ENCODE measurements at regions not wholly inside any gene's neighbourhood (a gene's known extent, or its start where the extent isn't known, plus 50 kb on each side); places are given as distances from the start of the nearest gene placed in this dataset.
"Not testable (repeated sequence)": the region's sequence is repeated elsewhere in the genome, so short reads cannot be mapped to it uniquely, and the experiment has no call there.

GRCh38 chr6:88426005-88426404 lies 259.9 kb upstream of the CNR1 start:
- no peaks in the 10 kb centered on the region for H3K79me2 ChIP-seq (ENCODE audit: control insufficient read depth, insufficient read depth, low read length)
- no peaks in the 10 kb centered on the region for H3K36me3 ChIP-seq (ENCODE audit: control insufficient read depth in 2 of 2, insufficient read depth in 2 of 2, low read length in 1 of 2)
- H2AFZ ChIP-seq (ENCODE audit: control insufficient read depth, low read depth, low read length), result no peak overlapping the region
- ATAC-seq (no peak), FAIRE-seq (no peak), DNase-seq (ENCODE audit: low read depth, low spot score) (no peak)
- no peak overlapping the region for H3K9ac ChIP-seq (ENCODE audit: control insufficient read depth, insufficient read depth, low read length)
- ChIA-PET SMC1A (ENCODE audit: uncharacterized antibody, unreplicated experiment) (interaction anchor here (1.4 kb wide), 1 partner anchor 36 kb away, joined by 3 read pairs; no protein-coding TSS in a partner anchor), RAD21 (ENCODE audit: unreplicated experiment) (no interaction called here), POLR2A (no interaction called here), CTCF (no interaction called here)
- no TSS peak for BruUV-seq (replicated peaks)
- H3K4me1 ChIP-seq (ENCODE audit: control insufficient read depth, insufficient read depth, low read length), result no peaks in the 10 kb centered on the region; the same call in 1 of the 2 replicates
- in situ Hi-C loops (cut with MboI), result no loop called here
- TF ChIP-seq ATF7 (IDR thresholded peaks at IDR 0.05; ENCODE audit: low read depth) (no peak), TAF1 (IDR thresholded peaks at IDR 0.05; ENCODE audit: borderline replicate concordance, low read depth, low read length) (no peak), GABPA (IDR thresholded peaks at IDR 0.05; ENCODE audit: low read depth) (no peak), NBN (IDR thresholded peaks at IDR 0.05) (no peak), BRCA1 (IDR thresholded peaks at IDR 0.05; ENCODE audit: low read depth, low read length) (no peak)
- intact Hi-C loops (cut with micrococcal nuclease; ENCODE audit: unreplicated experiment), result no loop called here
- no peaks in the 10 kb centered on the region for H4K20me1 ChIP-seq (ENCODE audit: control insufficient read depth, insufficient read depth)
- WGBS (ENCODE audit: insufficient coverage, insufficient replicate concordance, low lambda C conversion rate, missing lambda C conversion rate), result 97% methylated on average over 2 of the region's 2 CpGs
- H3K4me2 ChIP-seq (ENCODE audit: control insufficient read depth, insufficient read depth), result no peak overlapping the region
- no peak overlapping the region for H3K4me3 ChIP-seq
- no peaks in the 10 kb centered on the region for H3K9me3 ChIP-seq (replicated peaks; ENCODE audit: control insufficient read depth, insufficient read depth, low read length)
- H3K27ac ChIP-seq (ENCODE audit: control insufficient read depth, insufficient read depth), result no peak overlapping the region
- H3K27me3 ChIP-seq (replicated peaks in 1 of 2; ENCODE audit: control insufficient read depth in 2 of 2, insufficient read depth in 2 of 2, low read length in 1 of 2), result no peaks in the 10 kb centered on the region

- H3K4me2 ChIP-seq (ENCODE audit: control insufficient read depth, insufficient read depth), result no peak overlapping the region
- RAD21 ChIA-PET (ENCODE audit: unreplicated experiment), result no interaction called here
- CTCF ChIA-PET, result no interaction called here
- BruUV-seq (replicated peaks), result no TSS peak
- H3K4me3 ChIP-seq, result no peak overlapping the region
- no peak overlapping the region for H3K9ac ChIP-seq (ENCODE audit: control insufficient read depth, insufficient read depth, low read length)
- 61% methylated on average over 7 of the region's 8 CpGs for WGBS (ENCODE audit: insufficient coverage, insufficient replicate concordance, low lambda C conversion rate, missing lambda C conversion rate)
- H3K4me1 ChIP-seq (ENCODE audit: control insufficient read depth, insufficient read depth, low read length), result no peaks in the 10 kb centered on the region
- H3K27ac ChIP-seq (ENCODE audit: control insufficient read depth, insufficient read depth), result no peak overlapping the region
- ATAC-seq (no peak), DNase-seq (ENCODE audit: low read depth, low spot score) (no peak), FAIRE-seq (no peak)
- in situ Hi-C loops (cut with MboI), result no loop called here
- no peaks in the 10 kb centered on the region for H4K20me1 ChIP-seq (ENCODE audit: control insufficient read depth, insufficient read depth)
- no peaks in the 10 kb centered on the region for H3K9me3 ChIP-seq (replicated peaks; ENCODE audit: control insufficient read depth, insufficient read depth, low read length)
- H2AFZ ChIP-seq (ENCODE audit: control insufficient read depth, low read depth, low read length), result no peak overlapping the region
- H3K27me3 ChIP-seq (replicated peaks in 1 of 2; ENCODE audit: control insufficient read depth in 2 of 2, insufficient read depth in 2 of 2, low read length in 1 of 2), result no peaks in the 10 kb centered on the region
- no peaks in the 10 kb centered on the region for H3K79me2 ChIP-seq (ENCODE audit: control insufficient read depth, insufficient read depth, low read length)
- TF ChIP-seq CEBPZ (IDR thresholded peaks at IDR 0.05; ENCODE audit: low read depth, low read length) (no peak), CBFB (IDR thresholded peaks at IDR 0.05; ENCODE audit: low read depth) (no peak), SMARCA5 (IDR thresholded peaks at IDR 0.05) (no peak), CREB1 (IDR thresholded peaks at IDR 0.05; ENCODE audit: low read depth) (no peak), HCFC1 (IDR thresholded peaks at IDR 0.05; ENCODE audit: low read length) (no peak), BACH1 (IDR thresholded peaks at IDR 0.05; ENCODE audit: borderline replicate concordance) (no peak)
- POLR2A ChIA-PET, result interaction anchor here (0.7 kb wide), 1 partner anchor 754 kb away, joined by 6 read pairs; no protein-coding TSS in a partner anchor
- H3K36me3 ChIP-seq (ENCODE audit: control insufficient read depth in 2 of 2, insufficient read depth in 2 of 2, low read length in 1 of 2), result no peaks in the 10 kb centered on the region
- intact Hi-C loops (cut with micrococcal nuclease; ENCODE audit: unreplicated experiment), result no loop called here
- SMC1A ChIA-PET (ENCODE audit: uncharacterized antibody, unreplicated experiment), result no interaction called here
Measured at GRCh38 chr6:88422831-88423230, 256.7 kb upstream of the CNR1 start.

GRCh38 chr6:88420967-88421488 lies 254.9 kb upstream of the CNR1 start:
- H3K9ac ChIP-seq (ENCODE audit: control insufficient read depth, insufficient read depth, low read length); H3K4me3 ChIP-seq; RAD21 ChIA-PET (ENCODE audit: unreplicated experiment); H2AFZ ChIP-seq (ENCODE audit: control insufficient read depth, low read depth, low read length); H3K27me3 ChIP-seq (replicated peaks in 1 of 2; ENCODE audit: control insufficient read depth in 2 of 2, insufficient read depth in 2 of 2, low read length in 1 of 2); in situ Hi-C loops (cut with MboI); SMC1A ChIA-PET (ENCODE audit: uncharacterized antibody, unreplicated experiment); ATAC-seq; DNase-seq (ENCODE audit: low read depth, low spot score); POLR2A ChIA-PET; FAIRE-seq; BruUV-seq (replicated peaks); H3K79me2 ChIP-seq (ENCODE audit: control insufficient read depth, insufficient read depth, low read length); H4K20me1 ChIP-seq (ENCODE audit: control insufficient read depth, insufficient read depth); H3K9me3 ChIP-seq (replicated peaks; ENCODE audit: control insufficient read depth, insufficient read depth, low read length); intact Hi-C loops (cut with micrococcal nuclease; ENCODE audit: unreplicated experiment); H3K4me1 ChIP-seq (ENCODE audit: control insufficient read depth, insufficient read depth, low read length); H3K4me2 ChIP-seq (ENCODE audit: control insufficient read depth, insufficient read depth); H3K36me3 ChIP-seq (ENCODE audit: control insufficient read depth in 2 of 2, insufficient read depth in 2 of 2, low read length in 1 of 2); CTCF ChIA-PET; H3K27ac ChIP-seq (ENCODE audit: control insufficient read depth, insufficient read depth): not testable (repeated sequence)
- 89% methylated on average over 21 of the region's 21 CpGs for WGBS (ENCODE audit: insufficient coverage, insufficient replicate concordance, low lambda C conversion rate, missing lambda C conversion rate)
